Superior temporal gyrus (tissue), 1 donor: ENCODE measurements at regions not wholly inside any gene's neighbourhood (a gene's known extent, or its start where the extent isn't known, plus 50 kb on each side); places are given as distances from the start of the nearest gene placed in this dataset.

ENCODE experiments used
- DNase-seq: peaks from one replicate; pipeline ENCODE4 v3.0.0-alpha.2; 2016; ENCODE audit errors: extremely low spot score

DNA sequence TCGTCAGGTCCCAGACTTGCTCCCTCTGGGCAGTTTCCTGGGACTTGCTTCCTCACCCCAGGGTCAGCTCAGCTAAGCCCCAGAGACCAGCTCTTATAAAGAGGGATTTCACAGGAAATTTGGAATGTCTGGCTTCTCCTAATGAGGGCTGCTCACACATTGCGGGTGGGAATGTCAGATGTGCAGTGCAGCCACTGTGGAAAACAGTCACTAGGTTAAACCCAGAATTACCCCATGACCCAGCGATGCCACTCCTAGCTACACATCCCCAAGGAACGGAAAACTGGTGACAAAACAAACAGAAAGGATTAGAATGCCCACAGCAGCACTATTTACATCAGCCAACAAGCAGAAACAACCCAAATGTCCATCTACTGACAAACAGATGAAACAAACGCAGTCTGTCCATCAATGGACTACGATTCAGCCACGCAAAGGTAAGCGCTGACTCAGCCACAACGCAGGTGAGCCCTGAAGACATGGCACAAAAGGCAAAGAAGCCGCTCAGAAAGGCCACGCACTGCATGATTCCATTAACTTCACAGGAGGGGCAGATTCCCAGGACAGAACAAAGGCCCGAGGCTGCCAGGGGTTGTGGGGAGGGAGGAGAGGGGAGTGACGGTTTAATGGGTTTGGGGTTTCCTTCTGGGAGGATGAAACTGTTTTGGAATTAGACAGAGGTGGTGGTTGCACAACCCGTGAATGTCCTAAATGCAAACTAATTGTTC is 63.0 kb downstream of the NCOR2 start:
- DNase-seq, result no peak

- no peak for DNase-seq
These were observed 64.1 kb downstream of the NCOR2 start for GRCh38 chr12:124503305-124503704.

DNA sequence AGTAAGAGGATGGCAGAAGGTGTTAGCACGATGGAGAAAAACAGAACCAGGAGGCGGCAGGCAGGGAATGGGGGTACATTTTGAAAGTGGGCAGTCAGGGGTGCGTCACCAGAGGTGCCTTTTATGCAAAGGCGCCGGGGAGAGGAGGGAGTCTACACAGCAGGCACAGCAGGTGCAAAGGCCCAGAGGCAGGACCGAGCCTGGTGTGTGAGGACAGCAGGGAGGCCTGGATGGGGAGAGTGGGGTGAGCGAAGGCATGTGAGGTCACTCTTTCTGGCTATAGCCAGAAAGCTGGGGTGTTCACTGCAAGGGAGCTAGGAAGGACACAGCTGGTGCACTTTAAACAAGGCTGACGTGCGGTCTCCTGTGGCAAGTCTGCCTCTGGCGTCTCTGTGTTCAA is 65.0 kb downstream of the NCOR2 start:
- no peak for DNase-seq

DNA sequence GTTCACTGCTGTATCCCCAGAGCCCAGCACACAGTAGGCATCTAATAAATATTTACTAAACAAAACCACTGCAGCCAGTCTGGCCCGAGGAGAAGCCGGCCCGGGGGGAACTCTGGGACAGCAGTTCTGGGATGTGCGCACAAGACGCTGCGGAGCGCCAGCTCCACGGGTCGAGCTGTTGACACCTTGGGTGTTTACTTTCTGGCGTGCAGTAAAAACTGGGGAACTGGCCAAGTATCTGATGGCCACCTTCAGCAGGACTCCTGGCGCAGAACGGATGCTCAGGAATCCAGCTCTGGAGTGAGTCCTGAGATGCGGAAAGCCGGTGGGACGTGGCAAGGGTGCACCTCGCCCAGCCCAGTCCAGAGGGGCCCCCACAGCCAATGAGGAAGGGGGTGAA is 65.6 kb downstream of the NCOR2 start:
- no peak for DNase-seq

- DNase-seq, result no peak
These were observed 66.3 kb downstream of the NCOR2 start for GRCh38 chr12:124501112-124501561.

GRCh38 chr12:124499898-124500244 is 67.5 kb downstream of the NCOR2 start:
- no peak for DNase-seq

DNA sequence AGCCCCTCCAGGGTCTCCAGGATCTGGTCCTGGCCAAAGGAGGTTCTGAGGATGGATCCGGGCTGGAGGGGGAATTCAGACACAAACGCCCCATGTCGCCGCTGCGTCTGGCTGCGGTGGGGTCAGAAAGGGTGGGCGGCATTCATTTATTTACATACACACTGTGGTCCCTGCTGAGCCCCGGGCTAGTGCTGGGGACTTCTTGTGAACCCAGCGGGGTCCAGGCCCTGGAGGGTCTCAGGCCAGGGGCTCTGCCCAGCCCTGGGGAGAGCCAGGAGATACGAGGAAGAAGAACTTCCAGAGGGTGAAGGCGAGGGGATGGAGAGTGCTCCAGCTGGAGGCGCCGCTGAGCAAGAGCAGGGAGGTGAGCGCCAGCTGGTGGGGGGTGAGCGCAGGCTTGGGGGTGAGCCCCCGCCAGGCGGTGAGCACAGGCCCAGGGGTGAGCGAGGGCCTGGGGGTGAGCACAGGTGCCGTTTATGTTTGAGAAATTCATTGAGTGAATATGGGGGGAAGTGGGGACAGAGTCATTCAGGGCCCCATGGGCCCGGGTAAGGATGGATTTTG is 68.1 kb downstream of the NCOR2 start:
- DNase-seq, result no peak

DNA sequence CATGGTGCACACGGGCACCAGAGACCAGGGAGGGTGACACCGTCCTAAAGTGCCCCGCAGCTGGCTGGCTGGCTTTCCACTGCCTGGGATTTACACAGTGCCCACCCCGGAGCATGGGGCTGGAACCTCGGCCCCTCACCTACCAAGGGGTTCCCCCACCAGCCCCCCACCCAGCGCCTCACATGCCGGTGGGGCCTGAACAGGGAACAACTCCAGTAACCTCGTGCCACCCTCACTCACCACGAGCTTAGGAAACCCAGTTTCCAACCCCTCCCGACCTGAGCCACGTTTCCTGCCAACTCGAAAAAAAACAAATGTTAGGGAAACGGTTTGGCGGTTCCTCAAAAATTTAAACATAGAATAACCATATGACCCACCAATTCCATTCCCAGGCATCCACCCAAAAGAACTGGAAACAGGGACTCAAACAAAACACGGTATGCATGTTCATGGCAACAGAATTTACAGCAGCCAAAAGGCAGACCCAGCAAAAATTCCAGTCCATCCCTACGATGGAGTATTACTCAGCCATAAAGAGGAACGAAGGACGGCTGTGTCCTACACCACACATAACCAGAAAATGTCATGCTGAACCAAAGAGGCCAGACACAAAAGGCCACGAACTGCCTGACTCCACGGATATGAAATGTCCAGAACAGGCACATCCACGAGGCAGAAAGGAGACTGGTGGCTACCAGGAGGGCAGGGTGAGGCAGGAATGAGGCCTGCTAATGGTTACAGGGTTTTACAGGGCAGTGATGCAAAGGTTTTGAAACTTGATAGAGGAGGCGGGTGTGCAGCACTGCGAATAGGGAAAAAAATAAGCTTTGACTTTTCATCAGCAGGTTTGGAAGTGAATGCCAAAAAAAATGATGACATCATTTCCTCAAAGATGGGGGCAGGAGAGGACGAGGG is 68.9 kb downstream of the NCOR2 start:
- DNase-seq, result no peak

- peak; percentile 85 for DNase-seq
These were observed 69.8 kb downstream of the NCOR2 start for GRCh38 chr12:124497658-124498057.

DNA sequence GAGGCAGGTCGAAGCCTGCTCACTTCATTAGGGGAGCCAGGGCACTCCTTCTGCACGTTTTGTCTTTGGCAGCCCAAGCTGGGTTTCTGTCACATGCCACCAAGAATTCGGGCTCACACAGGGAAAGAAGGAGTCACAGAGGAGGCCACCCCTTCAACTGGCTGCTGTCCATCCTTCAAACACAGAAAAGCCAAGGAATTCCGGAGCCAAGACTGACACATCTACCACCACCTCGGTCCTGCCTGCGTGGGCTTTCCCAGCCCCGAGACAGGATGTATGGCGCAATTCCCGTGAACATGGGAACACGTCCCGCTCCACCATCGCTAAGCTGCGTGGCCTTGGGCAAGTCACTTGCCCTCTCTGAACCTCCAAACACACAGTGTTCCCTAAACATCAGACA is 70.4 kb downstream of the NCOR2 start:
- DNase-seq, result no peak

- DNase-seq, result no peak
These were observed 70.8 kb downstream of the NCOR2 start for GRCh38 chr12:124496584-124496983.

DNA sequence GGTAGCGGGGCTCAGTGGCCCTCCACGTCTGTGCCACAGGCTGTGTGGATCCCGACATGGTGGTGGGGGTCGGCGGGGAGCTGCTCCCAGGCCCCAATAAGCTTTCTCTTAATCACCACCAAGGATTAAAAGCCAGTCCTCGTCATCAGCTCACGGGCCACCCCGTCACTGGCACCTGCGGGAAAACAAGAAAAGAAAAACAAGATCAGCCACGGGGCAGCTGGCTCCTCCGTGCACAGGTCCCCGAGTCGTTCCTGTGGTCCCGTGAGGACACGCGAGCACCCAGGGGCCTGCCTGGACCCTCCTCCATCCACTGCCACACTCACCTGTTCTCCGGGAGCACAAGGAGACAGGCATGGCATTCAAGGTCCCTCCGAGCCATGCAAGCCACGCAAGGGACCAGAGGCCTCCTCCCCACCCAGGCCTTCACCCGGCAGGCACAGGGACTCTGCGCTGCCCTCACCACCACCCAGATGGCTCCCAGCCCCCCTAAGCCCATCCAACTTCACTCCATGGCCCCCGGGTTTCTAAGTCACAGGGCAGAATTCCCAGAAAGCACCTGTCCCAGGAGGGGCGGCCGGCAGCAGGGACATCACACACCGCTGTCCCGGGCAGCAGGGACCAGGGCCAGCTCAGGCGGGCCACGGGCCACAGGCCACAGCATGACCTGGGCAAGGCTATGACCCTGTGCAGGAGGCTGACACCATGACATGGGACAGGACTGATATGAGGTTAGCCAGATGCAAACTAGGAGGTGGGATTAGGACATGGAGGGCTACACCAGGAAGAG is 72.0 kb downstream of the NCOR2 start:
- DNase-seq, result no peak

GRCh38 chr12:124494751-124495129 is 72.7 kb downstream of the NCOR2 start:
- DNase-seq, result no peak

DNA sequence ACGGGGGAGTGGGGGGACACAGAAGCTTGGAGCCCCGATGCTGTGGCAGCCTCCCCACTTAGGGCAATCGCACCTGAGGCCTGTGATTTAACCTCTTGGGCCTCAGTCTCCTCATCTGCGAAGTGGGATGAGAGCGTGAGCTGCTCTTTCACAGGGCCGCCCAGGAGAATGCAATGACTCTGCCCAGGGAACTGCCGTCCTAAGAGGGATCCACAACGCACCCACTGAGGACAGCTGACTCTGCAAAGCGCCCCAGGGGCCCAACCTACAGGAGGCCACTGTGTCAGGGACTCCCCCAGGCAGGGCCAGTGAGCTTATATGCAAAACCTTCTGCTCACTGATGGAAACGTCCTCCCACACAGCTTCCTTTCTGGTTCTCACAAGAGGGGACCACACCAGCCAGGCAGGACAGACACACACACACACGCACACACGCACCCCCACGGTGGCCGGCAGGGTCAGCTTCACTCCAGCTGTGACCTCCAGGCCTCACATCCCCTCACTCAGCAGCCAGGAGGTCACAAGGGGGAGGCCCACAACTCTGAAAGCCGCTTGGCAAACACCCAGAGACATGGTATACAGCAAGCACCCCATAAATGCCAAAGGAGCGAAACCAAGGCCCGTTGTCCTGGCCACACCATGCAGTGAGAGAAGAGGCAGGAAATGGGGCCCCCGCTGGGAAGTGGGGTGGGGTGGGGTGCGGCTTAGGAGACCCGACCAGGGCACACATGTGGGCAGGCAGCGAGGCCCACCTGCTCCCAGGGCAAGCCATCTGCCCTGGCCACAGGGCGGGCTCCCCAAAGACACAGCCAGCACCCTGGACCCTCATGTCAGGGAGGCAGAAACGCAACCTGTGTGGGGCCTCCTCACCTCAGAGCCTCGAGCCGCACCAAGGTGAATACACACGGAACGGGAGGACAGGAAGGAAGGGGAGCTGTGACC is 73.3 kb downstream of the NCOR2 start:
- no peak for DNase-seq

- no peak for DNase-seq
These were observed 74.3 kb downstream of the NCOR2 start for GRCh38 chr12:124492879-124493808.

DNA sequence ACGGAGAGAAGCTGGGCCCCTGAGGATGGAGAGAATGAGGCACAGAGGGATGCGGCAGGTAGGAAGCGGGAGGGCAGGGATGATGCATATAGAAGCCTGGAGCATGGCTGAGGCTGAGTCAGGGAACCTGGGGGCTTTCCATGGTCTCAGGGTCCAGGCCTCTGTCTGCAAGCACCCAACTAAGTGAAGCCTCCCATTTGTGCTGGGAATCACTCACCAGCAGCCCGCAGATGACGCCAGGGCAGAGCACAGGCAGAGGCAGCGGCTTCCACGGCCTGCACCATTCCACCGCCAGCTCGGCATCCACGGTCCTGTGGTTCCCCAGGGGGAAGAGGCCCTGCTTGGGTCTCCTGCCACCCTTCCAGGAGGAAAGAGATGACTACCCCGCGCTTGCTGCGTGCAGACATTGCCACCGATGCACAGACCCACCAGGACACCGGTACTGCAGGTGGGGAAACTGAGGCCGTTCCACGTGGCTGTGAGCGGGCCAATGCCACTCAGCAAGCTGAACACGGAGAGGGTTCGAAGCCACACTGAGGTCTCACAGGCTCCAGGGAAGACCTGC is 75.5 kb downstream of the NCOR2 start:
- no peak for DNase-seq

DNA sequence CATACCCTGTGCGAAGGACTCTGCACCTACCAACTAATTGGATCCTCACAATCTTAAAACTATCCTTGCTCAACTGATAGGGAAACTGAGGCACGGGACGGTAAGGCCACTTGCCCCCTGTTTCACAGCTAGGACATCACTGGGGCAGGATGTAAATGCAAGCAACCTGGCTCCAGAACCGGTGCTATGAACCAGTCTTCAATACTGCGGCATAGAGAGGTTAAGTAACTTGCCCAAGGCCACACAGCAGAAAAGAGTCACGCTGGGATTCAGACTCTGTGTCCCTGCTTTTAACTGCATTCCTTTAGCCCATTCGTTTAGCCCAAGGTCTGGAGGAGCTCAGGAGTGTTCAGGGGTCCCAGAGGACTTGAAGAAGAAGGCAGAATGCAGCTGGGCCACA is 76.1 kb downstream of the NCOR2 start:
- DNase-seq, result no peak

DNA sequence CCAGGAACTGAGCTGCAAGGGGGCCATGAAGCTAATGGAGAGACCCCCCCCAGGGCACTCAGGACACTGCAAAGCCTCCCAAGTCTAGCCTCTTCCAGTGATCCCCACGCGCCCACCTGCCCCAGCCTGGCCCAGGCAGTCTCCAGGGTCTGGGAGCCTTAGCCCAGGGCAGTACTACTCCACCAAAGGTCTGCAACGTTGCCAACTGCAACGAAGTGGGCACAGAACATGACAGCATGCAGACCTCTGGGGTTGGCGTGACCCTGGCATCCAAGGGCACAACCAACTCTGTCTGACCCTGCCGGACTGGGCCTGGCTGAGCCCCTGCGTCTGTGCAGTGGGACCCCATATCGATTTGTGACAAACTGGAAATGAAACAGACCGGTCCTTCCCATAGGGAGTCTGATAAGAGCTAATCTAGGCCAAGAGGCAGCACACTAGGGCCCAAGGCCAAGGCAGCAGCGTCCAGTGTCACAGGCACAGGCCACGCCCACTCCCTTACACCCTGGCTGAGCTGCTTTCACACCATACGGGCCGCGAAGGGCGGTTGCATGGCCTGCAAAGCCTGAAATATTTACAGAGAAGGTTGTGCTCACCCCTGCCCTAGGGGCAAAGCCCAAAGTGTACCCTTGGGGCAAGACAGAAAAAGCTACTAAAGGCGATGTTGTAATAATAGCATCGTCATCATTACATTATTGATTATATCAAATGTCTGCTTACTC is 76.7 kb downstream of the NCOR2 start:
- DNase-seq, result peak; percentile 82
